Adipocyte (in vitro differentiated cells): ENCODE measurements at regions not wholly inside any gene's neighbourhood (a gene's known extent, or its start where the extent isn't known, plus 50 kb on each side); places are given as distances from the start of the nearest gene placed in this dataset.
"Not testable (repeated sequence)": the region's sequence is repeated elsewhere in the genome, so short reads cannot be mapped to it uniquely, and the experiment has no call there.

ENCODE experiments used
- DNase-seq: peaks from one replicate; pipeline ENCODE4 v3.0.0-alpha.2; 2015; ENCODE audit warnings: low read depth
- H3K27me3 ChIP-seq: replicated peaks from 2 replicates; pipeline ENCODE4 v1.7.0; 2013; ENCODE audit warnings: mild to moderate bottlenecking, low read length, moderate library complexity; ENCODE audit not compliant: control insufficient read depth, insufficient read depth
- H3K36me3 ChIP-seq: 2 replicates; pipeline ENCODE4 v1.7.0; 2013; ENCODE audit warnings: low read length, mild to moderate bottlenecking, moderate library complexity; ENCODE audit not compliant: control insufficient read depth, insufficient read depth, severe bottlenecking
- H3K4me1 ChIP-seq: 2 replicates; pipeline ENCODE4 v1.7.0; 2013; ENCODE audit warnings: mild to moderate bottlenecking, low read length, moderate library complexity; ENCODE audit not compliant: control insufficient read depth, insufficient read depth
- H3K4me3 ChIP-seq: 2 replicates; pipeline ENCODE4 v1.7.0; 2013; ENCODE audit warnings: mild to moderate bottlenecking, low read length, moderate library complexity
- H3K9ac ChIP-seq: 2 replicates; pipeline ENCODE4 v1.7.0; 2013; ENCODE audit warnings: mild to moderate bottlenecking, low read length, moderate library complexity
- H3K9me3 ChIP-seq: 2 replicates; pipeline ENCODE4 v1.7.0; 2013; ENCODE audit warnings: mild to moderate bottlenecking, low read length, moderate library complexity; ENCODE audit not compliant: control insufficient read depth

- not testable (repeated sequence) for H3K27me3 ChIP-seq, H3K9ac ChIP-seq, H3K36me3 ChIP-seq, H3K4me3 ChIP-seq, DNase-seq, H3K4me1 ChIP-seq, H3K9me3 ChIP-seq
Measured at GRCh38 chr4:60423573-60424184, 776.4 kb upstream of the ADGRL3 start.

GRCh38 chr4:60432911-60433310 is 767.2 kb upstream of the ADGRL3 start:
- no peaks in the 10 kb centered on the region for H3K4me1 ChIP-seq
- H3K9me3 ChIP-seq, result no peaks in the 10 kb centered on the region
- no peak overlapping the region for H3K4me3 ChIP-seq
- no peaks in the 10 kb centered on the region for H3K36me3 ChIP-seq
- DNase-seq, result no peak
- H3K9ac ChIP-seq, result no peak overlapping the region
- H3K27me3 ChIP-seq, result no peaks in the 10 kb centered on the region

- Histone ChIP-seq H3K4me1 (no peaks in the 10 kb centered on the region), H3K4me3 (no peak overlapping the region), H3K27me3 (no peaks in the 10 kb centered on the region), H3K9me3 (no peaks in the 10 kb centered on the region), H3K9ac (no peak overlapping the region), H3K36me3 (no peaks in the 10 kb centered on the region)
- no peak for DNase-seq
Measured at GRCh38 chr4:60443068-60443467, 757.1 kb upstream of the ADGRL3 start.

- no peak overlapping the region for H3K9ac ChIP-seq
- no peak overlapping the region for H3K4me3 ChIP-seq
- H3K4me1 ChIP-seq, result no peaks in the 10 kb centered on the region
- H3K36me3 ChIP-seq, result no peaks in the 10 kb centered on the region
- H3K27me3 ChIP-seq, result no peaks in the 10 kb centered on the region
- no peak for DNase-seq
- no peaks in the 10 kb centered on the region for H3K9me3 ChIP-seq
Measured at GRCh38 chr4:60443796-60444195, 756.3 kb upstream of the ADGRL3 start.

- Histone ChIP-seq H3K4me3 (no peak overlapping the region), H3K4me1 (no peaks in the 10 kb centered on the region), H3K9ac (no peak overlapping the region), H3K27me3 (no peaks in the 10 kb centered on the region), H3K36me3 (no peaks in the 10 kb centered on the region), H3K9me3 (no peaks in the 10 kb centered on the region)
- no peak for DNase-seq
Measured at GRCh38 chr4:60450054-60450453, 750.1 kb upstream of the ADGRL3 start.

- Histone ChIP-seq H3K9me3 (no peaks in the 10 kb centered on the region), H3K4me1 (no peaks in the 10 kb centered on the region), H3K9ac (no peak overlapping the region), H3K4me3 (no peak overlapping the region), H3K36me3 (no peaks in the 10 kb centered on the region), H3K27me3 (no peaks in the 10 kb centered on the region)
- DNase-seq, result no peak
Measured at GRCh38 chr4:60452266-60452665, 747.9 kb upstream of the ADGRL3 start.

GRCh38 chr4:60455380-60455779 is 744.7 kb upstream of the ADGRL3 start:
- DNase-seq, result no peak
- no peaks in the 10 kb centered on the region for H3K4me1 ChIP-seq

GRCh38 chr4:60461551-60461950 is 738.6 kb upstream of the ADGRL3 start:
- Histone ChIP-seq H3K36me3 (no peaks in the 10 kb centered on the region), H3K9me3 (peaks cover 3% of the 10 kb centered on the region), H3K4me3 (no peak overlapping the region), H3K27me3 (no peaks in the 10 kb centered on the region), H3K4me1 (no peaks in the 10 kb centered on the region), H3K9ac (no peak overlapping the region)
- DNase-seq, result no peak

More at GRCh38 chr4:60455380-60455779, 744.7 kb upstream of the ADGRL3 start:
- no peaks in the 10 kb centered on the region for H3K9me3 ChIP-seq
- H3K4me3 ChIP-seq, result no peak overlapping the region
- H3K27me3 ChIP-seq, result no peaks in the 10 kb centered on the region
- no peak overlapping the region for H3K9ac ChIP-seq
- no peaks in the 10 kb centered on the region for H3K36me3 ChIP-seq

GRCh38 chr4:60463857-60464502 is 736.1 kb upstream of the ADGRL3 start:
- peak; percentile 41 for DNase-seq
- no peaks in the 10 kb centered on the region for H3K27me3 ChIP-seq
- H3K4me3 ChIP-seq, result no peak overlapping the region
- no peak overlapping the region for H3K9ac ChIP-seq
- H3K9me3 ChIP-seq, result peaks cover 3% of the 10 kb centered on the region
- no peaks in the 10 kb centered on the region for H3K36me3 ChIP-seq
- no peaks in the 10 kb centered on the region for H3K4me1 ChIP-seq

GRCh38 chr4:60482921-60483351 is 717.2 kb upstream of the ADGRL3 start:
- H3K4me3 ChIP-seq, result no peak overlapping the region
- H3K4me1 ChIP-seq, result no peaks in the 10 kb centered on the region
- H3K27me3 ChIP-seq, result no peaks in the 10 kb centered on the region
- H3K36me3 ChIP-seq, result no peaks in the 10 kb centered on the region
- H3K9me3 ChIP-seq, result no peaks in the 10 kb centered on the region
- DNase-seq, result no peak
- no peak overlapping the region for H3K9ac ChIP-seq

GRCh38 chr4:60485276-60485675 is 714.9 kb upstream of the ADGRL3 start:
- no peak for DNase-seq
- no peaks in the 10 kb centered on the region for H3K9me3 ChIP-seq
- no peaks in the 10 kb centered on the region for H3K36me3 ChIP-seq
- H3K4me3 ChIP-seq, result no peak overlapping the region
- H3K27me3 ChIP-seq, result no peaks in the 10 kb centered on the region
- no peak overlapping the region for H3K9ac ChIP-seq
- no peaks in the 10 kb centered on the region for H3K4me1 ChIP-seq
